GM12892 (cell line): ENCODE measurements at regions not wholly inside any gene's neighbourhood (a gene's known extent, or its start where the extent isn't known, plus 50 kb on each side); places are given as distances from the start of the nearest gene placed in this dataset.

Experiments used
- POLR2A ChIP-seq: IDR thresholded peaks from 2 replicates; pipeline ENCODE4 v1.6.1; 2011; ENCODE audit warnings: low read depth, low read length, control low read depth
- POLR2AphosphoS5 ChIP-seq: IDR thresholded peaks from 2 replicates; pipeline ENCODE4 v1.6.1; 2011; ENCODE audit warnings: low read depth, low read length, control low read depth
- TAF1 ChIP-seq: IDR thresholded peaks from 2 replicates; pipeline ENCODE4 v1.6.1; 2011; ENCODE audit warnings: low read depth, mild to moderate bottlenecking, control low read depth, low read length, borderline replicate concordance

GRCh38 chr2:121148481-121148880 lies 136.5 kb downstream of the TFCP2L1 start:
- TF ChIP-seq POLR2AphosphoS5 (no peak), POLR2A (no peak), TAF1 (no peak)
